ENCODE measurements at regions not wholly inside any gene's neighbourhood (a gene's known extent, or its start where the extent isn't known, plus 50 kb on each side); places are given as distances from the start of the nearest gene placed in this dataset.

- H3K27ac ChIP-seq (ENCODE audit: low read length) = no peak overlapping the region
- no peak overlapping the region for H3K9ac ChIP-seq (ENCODE audit: low read length)
These were observed 2334.6 kb upstream of the WWC1 start for GRCh38 chr5:165956854-165957253.

DNA sequence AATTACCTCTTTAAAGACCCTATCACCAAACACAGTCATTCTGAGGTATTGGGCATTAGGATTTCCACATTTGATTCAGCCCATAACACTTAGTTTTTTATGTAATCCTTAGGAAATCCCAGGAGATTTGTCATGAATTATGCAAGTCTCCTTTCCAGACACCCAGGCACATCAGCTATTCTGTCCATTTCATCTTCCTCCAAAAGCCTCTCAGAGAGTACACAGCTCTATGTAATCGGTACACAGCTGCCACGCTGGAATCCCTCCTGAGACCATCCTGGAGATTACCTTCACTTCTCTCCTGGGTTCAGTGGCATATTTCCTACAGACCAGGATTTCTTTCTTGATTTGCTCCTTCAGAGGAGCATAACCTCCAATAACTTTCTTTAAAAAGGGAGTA is 2309.8 kb upstream of the WWC1 start:
- Histone ChIP-seq H3K9me3 (ENCODE audit: low read length) (no peaks in the 10 kb centered on the region), H3K9ac (ENCODE audit: low read length) (no peak overlapping the region), H3K9me2 (ENCODE audit: insufficient read depth, low read length) (no peaks in the 10 kb centered on the region), H4K20me1 (ENCODE audit: insufficient read depth) (no peaks in the 10 kb centered on the region), H3K27ac (ENCODE audit: low read length) (no peak overlapping the region), H3K27me3 (ENCODE audit: insufficient read depth, low read depth, low read length) (no peaks in the 10 kb centered on the region), H2AFZ (ENCODE audit: low read depth, low read length) (no peak overlapping the region), H3K79me2 (replicated peaks; ENCODE audit: insufficient read depth, low read length) (no peaks in the 10 kb centered on the region), H3K4me2 (ENCODE audit: low read length) (no peak overlapping the region), H3F3A (ENCODE audit: insufficient read depth, low read length, poor library complexity, severe bottlenecking) (no peaks in the 10 kb centered on the region), H3K4me3 (ENCODE audit: low read length) (no peak overlapping the region), H3K36me3 (ENCODE audit: insufficient read depth, low read length) (no peaks in the 10 kb centered on the region)
- no peak for TF ChIP-seq CTCF (IDR thresholded peaks at IDR 0.05; ENCODE audit: poor library complexity, severe bottlenecking)
- TF ChIP-seq POLR2AphosphoS5 (IDR thresholded peaks at IDR 0.05) = no peak
- no peak for TF ChIP-seq EZH2 (IDR thresholded peaks at IDR 0.05; ENCODE audit: borderline replicate concordance, insufficient read depth, low read length, poor library complexity, severe bottlenecking)
- TF ChIP-seq SMC3 (conservative IDR thresholded peaks at IDR 0.05; ENCODE audit: poor library complexity) = no peak
- no peak for TF ChIP-seq TAF1 (IDR thresholded peaks at IDR 0.05; ENCODE audit: low read depth)
- no peak for TF ChIP-seq RAD21 (conservative IDR thresholded peaks at IDR 0.05)
- TF ChIP-seq, protein P1, sequence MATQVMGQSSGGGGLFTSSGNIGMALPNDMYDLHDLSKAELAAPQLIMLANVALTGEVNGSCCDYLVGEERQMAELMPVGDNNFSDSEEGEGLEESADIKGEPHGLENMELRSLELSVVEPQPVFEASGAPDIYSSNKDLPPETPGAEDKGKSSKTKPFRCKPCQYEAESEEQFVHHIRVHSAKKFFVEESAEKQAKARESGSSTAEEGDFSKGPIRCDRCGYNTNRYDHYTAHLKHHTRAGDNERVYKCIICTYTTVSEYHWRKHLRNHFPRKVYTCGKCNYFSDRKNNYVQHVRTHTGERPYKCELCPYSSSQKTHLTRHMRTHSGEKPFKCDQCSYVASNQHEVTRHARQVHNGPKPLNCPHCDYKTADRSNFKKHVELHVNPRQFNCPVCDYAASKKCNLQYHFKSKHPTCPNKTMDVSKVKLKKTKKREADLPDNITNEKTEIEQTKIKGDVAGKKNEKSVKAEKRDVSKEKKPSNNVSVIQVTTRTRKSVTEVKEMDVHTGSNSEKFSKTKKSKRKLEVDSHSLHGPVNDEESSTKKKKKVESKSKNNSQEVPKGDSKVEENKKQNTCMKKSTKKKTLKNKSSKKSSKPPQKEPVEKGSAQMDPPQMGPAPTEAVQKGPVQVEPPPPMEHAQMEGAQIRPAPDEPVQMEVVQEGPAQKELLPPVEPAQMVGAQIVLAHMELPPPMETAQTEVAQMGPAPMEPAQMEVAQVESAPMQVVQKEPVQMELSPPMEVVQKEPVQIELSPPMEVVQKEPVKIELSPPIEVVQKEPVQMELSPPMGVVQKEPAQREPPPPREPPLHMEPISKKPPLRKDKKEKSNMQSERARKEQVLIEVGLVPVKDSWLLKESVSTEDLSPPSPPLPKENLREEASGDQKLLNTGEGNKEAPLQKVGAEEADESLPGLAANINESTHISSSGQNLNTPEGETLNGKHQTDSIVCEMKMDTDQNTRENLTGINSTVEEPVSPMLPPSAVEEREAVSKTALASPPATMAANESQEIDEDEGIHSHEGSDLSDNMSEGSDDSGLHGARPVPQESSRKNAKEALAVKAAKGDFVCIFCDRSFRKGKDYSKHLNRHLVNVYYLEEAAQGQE (IDR thresholded peaks at IDR 0.05; ENCODE audit: borderline replicate concordance) = no peak
- no peak for TF ChIP-seq MXI1 (conservative IDR thresholded peaks at IDR 0.05; ENCODE audit: poor library complexity, severe bottlenecking)
- no peak for TF ChIP-seq EP300 (conservative IDR thresholded peaks at IDR 0.05; ENCODE audit: poor library complexity, severe bottlenecking)

More at GRCh38 chr5:165956854-165957253, 2334.6 kb upstream of the WWC1 start:
- no peaks in the 10 kb centered on the region for H3F3A ChIP-seq (ENCODE audit: insufficient read depth, low read length, poor library complexity, severe bottlenecking)
- TF ChIP-seq POLR2AphosphoS5 (IDR thresholded peaks at IDR 0.05) (peak; percentile 82), MXI1 (conservative IDR thresholded peaks at IDR 0.05; ENCODE audit: poor library complexity, severe bottlenecking) (no peak), SMC3 (conservative IDR thresholded peaks at IDR 0.05; ENCODE audit: poor library complexity) (no peak), EP300 (conservative IDR thresholded peaks at IDR 0.05; ENCODE audit: poor library complexity, severe bottlenecking) (peak; percentile 97), RAD21 (conservative IDR thresholded peaks at IDR 0.05) (peak; percentile 18)
- H4K20me1 ChIP-seq (ENCODE audit: insufficient read depth) = no peaks in the 10 kb centered on the region
- no peak overlapping the region for H2AFZ ChIP-seq (ENCODE audit: low read depth, low read length)
- no peak overlapping the region for H3K4me3 ChIP-seq (ENCODE audit: low read length)
- H3K79me2 ChIP-seq (replicated peaks; ENCODE audit: insufficient read depth, low read length) = no peaks in the 10 kb centered on the region
- H3K27me3 ChIP-seq (ENCODE audit: insufficient read depth, low read depth, low read length) = no peaks in the 10 kb centered on the region
- no peak overlapping the region for H3K4me2 ChIP-seq (ENCODE audit: low read length)
- H3K9me3 ChIP-seq (ENCODE audit: low read length) = no peaks in the 10 kb centered on the region
- H3K9me2 ChIP-seq (ENCODE audit: insufficient read depth, low read length) = no peaks in the 10 kb centered on the region
- H3K36me3 ChIP-seq (ENCODE audit: insufficient read depth, low read length) = no peaks in the 10 kb centered on the region
